GM19035 (cell line): ENCODE measurements at regions not wholly inside any gene's neighbourhood (a gene's known extent, or its start where the extent isn't known, plus 50 kb on each side); places are given as distances from the start of the nearest gene placed in this dataset.
"Not testable (repeated sequence)": the region's sequence is repeated elsewhere in the genome, so short reads cannot be mapped to it uniquely, and the experiment has no call there.

Experiments used
- ATAC-seq: cut with Tn5 transposase; IDR thresholded peaks from one replicate; pipeline ENCODE4 v1.9.1; 2021; ENCODE audit not compliant: unreplicated experiment

DNA sequence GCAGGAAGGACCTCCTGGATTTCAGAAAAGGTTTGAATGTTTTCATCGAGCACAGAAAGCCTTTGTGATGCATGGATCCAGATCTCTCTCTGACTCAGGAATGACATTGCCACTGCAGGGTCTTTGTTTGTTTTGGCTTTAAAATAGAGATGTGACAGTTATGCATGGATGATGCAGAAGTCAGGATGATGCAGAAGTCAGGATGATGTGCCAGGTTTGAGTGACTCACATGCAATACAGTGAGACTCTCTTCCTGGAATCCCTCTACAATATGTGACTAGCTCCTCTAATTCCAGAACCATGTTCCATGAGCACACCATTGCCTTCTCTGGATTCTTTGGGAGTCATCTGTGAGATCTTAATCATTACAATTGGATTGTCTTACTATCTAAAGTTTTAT lies 177.9 kb upstream of the RAB6C start:
- no peak for ATAC-seq

DNA sequence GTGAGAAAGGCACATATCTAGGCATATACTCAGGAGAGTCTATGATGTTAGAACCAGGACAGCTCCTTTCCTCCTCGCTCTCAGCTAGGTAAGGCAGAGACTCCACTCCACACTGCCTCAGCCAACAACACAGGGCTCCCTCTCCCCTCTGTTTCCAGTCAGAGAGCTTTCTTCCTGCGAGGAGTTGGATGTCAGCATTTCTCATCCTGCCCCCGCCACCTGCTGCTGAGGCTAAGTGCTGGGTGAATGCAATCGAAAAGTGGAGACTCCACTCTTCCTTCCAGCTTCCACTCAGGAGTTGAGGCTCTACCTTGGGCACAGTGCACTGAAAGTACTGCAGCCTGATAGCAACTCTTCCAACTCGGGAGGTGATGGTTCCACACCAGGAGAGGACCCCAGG lies 177.2 kb upstream of the RAB6C start:
- no peak for ATAC-seq

GRCh38 chr2:129803032-129803431 lies 176.4 kb upstream of the RAB6C start:
- no peak for ATAC-seq

DNA sequence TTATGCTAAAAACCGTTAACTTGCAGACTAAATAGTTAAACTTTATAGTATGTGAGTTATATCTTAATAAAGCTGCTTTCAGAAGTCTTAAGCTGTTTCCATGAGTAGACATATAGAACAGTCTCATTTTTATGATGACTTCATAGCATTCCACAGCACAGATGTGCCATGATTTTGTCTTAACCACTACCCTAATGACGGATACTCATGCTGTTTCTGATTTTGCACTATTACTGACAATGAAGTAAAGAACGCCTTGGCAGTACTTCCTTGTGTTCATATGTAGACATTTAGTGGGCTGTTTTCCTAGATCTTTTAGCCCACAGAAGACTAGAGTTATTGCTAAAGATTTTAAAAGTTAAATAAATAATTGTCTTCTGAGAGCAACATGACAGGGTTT lies 175.6 kb upstream of the RAB6C start:
- ATAC-seq: no peak

DNA sequence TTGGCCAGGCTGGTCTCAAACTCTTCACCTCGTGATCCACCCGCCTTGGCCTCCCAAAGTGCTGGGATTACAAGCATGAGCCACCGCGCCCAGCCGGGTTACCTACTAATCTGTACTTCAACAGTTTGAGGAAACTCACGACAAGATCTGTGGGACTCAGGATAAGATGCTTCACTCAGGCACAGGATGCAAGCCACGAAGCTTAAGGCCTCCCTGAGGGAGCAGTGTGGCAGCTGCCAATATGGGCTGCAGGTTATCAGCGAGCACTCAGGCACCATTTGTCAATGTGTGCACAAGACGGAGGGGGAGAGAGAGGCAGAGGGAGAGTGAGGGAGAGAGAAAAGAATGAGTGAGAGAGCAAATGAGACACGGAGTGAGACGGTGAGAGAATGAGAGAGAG lies 173.6 kb upstream of the RAB6C start:
- no peak for ATAC-seq

DNA sequence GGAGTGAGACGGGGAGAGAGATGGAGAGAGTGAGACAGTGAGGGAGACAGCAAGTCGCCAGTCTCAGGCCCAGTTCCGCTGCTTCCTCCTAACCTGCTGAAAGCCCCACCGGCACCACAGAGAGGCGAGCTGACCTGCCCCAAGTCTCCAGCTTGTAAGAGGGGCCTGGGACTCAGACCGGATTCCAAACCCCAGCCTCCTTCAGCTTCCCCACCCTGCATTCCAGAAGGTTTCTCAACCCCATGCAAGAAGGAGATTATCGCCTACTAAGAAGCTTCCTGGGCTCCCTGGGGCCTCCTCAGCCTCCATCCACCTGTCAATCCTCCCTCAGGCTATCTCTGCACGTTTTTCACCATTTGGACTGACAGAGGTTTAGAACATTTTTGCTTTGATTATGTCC lies 173.1 kb upstream of the RAB6C start:
- ATAC-seq: no peak

DNA sequence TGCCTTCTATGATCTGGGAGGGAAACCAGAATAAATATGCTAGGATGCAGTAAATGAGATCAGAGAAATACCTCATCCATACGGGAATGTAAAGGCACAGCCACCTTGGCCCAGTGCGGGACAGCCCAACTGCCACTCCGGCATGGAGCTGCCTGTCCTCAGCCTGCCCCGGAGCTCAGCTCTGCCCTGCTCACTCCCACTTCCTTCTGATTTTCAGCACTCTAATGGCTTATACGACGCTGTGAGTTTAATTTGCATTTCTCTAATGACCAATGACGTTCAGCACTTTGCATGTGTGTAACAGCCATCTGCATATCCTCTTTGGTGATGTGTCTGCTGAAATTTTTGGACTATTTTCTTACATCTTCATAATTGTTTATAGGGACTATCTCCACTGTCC lies 172.5 kb upstream of the RAB6C start:
- ATAC-seq: no peak

DNA sequence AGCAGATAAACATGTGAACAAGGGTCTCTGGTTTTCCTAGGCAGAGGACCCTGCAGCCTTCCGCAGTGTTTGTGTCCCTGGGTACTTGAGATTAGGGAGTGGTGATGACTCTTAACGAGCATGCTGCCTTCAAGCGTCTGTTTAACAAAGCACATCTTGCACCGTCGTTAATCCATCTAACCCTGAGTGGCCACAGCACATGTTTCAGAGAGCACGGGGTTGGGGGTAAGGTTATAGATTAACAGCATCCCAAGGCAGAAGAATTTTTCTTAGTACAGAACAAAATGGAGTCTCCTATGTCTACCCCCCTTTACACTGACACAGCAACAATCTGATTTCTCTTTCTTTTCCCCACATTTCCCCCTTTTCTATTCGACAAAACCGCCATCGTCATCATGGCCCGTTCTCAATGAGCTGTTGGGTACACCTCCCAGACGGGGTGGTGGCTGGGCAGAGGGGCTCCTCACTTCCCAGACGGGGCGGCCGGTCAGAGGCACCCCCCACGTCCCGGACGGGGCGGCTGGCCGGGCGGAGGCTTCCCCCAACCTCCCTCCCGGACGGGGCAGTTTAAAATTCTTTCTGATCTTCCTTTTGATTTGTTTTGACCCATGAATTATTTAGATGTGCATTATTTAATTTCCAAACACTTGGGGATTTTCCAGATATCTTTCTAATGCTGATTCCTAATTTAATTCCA lies 171.7 kb upstream of the RAB6C start:
- ATAC-seq: not testable (repeated sequence)

DNA sequence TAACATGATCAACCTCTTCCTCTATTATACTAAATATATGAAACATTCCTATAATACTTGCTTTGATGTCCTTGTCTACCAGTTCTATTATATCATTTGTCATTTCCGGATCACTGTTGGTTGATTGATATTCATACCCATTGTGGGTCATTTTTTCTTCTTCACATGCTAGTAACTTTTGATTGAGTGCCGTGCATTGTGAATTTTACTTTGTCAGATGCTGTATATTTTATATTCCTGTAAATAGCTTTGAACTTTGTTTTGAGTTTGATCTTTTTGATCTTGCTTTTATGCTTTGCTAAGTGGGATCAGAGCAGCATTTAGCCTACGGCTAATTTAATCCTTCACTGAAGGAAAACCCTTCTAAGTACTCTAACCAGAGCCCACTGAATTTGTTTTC lies 168.9 kb upstream of the RAB6C start:
- no peak for ATAC-seq

- no peak for ATAC-seq
Observed at GRCh38 chr2:129812071-129812470, 167.4 kb upstream of the RAB6C start.

DNA sequence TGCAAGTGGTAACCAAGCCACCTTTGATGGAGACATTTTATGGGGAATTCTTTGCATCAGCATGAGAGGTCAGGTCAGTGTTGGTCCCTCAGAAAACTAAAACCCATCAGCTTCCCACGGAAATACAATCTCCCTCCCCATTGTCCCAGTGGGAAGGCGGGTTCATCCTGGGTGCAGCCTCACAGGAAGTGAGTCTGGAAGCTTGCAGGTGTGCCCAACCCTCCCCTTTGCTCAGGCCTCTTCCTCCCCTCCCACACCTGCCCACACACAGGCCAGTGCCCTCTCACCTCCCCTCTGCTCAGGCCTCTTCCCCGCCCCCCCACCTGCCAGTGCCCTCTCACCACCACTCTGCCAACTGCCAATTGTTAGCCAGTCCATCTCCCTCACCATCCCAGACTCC lies 166.8 kb upstream of the RAB6C start:
- no peak for ATAC-seq

GRCh38 chr2:129813404-129813803 lies 166.1 kb upstream of the RAB6C start:
- ATAC-seq: no peak

GRCh38 chr2:129816813-129817574 lies 162.5 kb upstream of the RAB6C start:
- ATAC-seq: no peak

GRCh38 chr2:129819855-129820254 lies 159.6 kb upstream of the RAB6C start:
- ATAC-seq: no peak

- no peak for ATAC-seq
Observed at GRCh38 chr2:129820908-129821307, 158.6 kb upstream of the RAB6C start.

GRCh38 chr2:129821445-129821844 lies 158.0 kb upstream of the RAB6C start:
- no peak for ATAC-seq

DNA sequence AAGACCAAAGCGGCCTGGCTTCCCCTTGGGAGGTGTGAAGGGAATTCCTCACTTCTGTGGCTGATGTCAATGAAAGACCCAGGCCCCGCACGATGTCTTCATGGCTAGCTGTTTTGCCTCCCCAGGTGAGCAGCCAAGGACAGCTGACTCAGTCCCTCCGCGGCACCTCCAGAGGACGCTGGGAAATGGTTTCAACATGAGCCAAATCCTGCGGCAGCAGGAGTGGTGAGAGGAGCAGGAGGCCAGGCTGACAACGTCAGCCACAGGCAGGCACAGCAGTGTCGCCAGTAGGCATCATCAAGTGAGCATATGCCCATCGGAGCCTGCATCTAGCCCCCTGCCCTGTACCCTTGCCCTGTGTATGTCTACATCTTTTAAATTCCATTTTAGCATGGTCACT lies 156.4 kb upstream of the RAB6C start:
- ATAC-seq: no peak

DNA sequence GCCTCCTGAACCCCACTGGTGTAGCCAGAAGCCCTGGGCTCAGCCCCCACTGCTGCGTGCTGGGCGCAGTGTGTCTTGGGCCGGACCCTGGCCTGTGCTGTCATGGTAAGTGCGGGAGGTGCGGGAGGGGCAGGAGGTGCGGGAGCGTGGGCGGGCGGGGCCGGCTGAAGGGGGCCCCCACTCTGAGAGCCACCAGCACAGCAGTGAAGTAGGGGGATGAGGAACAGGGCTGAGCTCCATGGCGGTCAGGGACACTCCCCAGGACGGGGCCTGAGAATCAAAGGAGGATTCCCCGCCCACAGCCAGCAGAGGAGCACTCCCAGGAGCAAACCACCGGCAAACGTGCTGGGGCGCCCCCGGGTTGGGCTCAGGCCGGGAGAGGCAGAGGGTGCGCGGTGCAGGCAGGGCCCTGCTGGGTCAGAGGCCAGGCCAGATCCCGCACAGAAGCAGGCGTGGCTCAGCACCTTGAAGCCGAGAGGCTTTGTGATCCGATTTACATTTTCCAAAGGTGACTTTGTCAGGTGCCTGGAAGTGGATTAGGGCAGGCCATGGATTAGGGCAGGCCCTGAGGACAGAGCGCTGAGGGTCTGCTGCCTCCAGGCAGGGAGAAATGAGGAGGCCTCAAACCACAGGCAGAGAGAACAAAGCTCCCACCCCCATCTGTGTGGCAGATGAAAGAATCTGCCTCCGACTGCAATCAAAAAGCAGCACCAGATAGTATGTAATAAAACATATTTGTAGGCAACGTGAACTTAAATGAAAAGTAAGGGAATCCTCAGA lies 152.0 kb upstream of the RAB6C start:
- ATAC-seq: no peak

DNA sequence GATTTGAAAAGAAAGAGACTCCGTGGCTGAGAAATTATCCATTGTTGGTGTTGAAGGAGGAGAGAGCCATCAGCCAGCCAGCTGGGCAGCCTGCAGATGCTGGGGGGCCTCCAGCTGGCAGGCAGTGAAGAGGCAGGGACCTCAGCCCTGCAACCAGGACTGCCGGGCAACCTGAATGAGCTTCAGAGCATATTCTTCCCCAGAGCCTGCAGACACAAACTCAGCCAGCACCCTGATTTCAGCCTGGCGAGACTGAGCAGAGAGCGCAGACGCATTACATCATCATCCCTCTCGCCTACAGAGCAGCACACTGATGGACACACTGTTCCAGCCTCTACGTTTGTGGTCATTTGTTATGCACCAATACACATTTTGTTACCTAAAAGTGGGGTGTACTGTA lies 150.7 kb upstream of the RAB6C start:
- ATAC-seq: no peak

DNA sequence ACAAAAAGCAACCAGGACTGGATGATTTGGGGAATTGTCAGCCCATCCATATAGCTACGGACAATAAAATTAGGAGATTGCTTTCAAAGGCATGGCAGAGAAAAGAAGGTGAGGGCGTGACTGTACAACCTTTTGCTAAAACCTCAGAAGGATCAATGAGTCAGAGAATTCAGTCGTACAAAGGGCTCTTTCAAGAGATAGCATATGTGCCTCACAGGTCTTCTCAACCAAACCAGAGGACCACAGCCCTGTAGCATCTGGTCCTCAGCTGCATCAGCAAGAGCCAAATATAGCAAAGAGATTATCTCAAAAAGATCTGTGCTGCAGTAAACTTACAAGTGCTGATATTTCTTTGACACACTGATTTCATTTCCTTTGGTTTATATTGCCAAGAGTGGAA lies 149.9 kb upstream of the RAB6C start:
- ATAC-seq: no peak

DNA sequence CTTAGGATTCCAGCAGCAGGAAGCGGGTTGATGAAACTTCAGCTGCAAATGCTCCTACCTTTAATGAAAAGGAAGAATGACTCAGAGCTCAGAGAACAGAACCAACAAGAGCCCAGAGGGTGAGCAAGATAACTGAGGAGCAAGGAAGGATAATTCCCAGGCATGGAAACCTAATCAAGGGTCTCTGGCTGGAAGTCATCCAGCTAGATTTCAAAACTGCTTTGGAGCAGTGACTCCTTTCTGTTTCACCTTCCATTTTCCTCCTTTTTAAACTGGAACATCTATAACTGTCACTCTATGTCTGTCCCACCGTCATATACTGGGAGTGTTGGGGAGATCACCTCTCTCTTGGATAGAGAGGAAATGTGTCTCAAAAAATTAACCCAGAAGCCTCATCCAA lies 148.4 kb upstream of the RAB6C start:
- no peak for ATAC-seq

- ATAC-seq: not testable (repeated sequence)
Observed at GRCh38 chr2:129833465-129833864, 146.0 kb upstream of the RAB6C start.
